ENCODE measurements at regions not wholly inside any gene's neighbourhood (a gene's known extent, or its start where the extent isn't known, plus 50 kb on each side); places are given as distances from the start of the nearest gene placed in this dataset.

GRCh38 chr9:23220171-23220570, 605.9 kb downstream of the ELAVL2 start:
- H3K4me3 ChIP-seq (ENCODE audit: low read depth, poor library complexity, severe bottlenecking), result no peak overlapping the region
- no peak for DNase-seq (ENCODE audit: low spot score in 2 of 2)
- intact Hi-C loops (cut with DNase I; ENCODE audit: low total_unique reads), result no loop called here
- 75 to 80% methylated on average over 2 of the region's 2 CpGs for WGBS, 2 donors
- TF ChIP-seq CTCF (IDR thresholded peaks at IDR 0.05) (no peak), POLR2A (IDR thresholded peaks at IDR 0.05) (no peak)

- TF ChIP-seq POLR2A (IDR thresholded peaks at IDR 0.05), result no peak
- TF ChIP-seq CTCF (IDR thresholded peaks at IDR 0.05), result no peak
- WGBS, 2 donors, result 64 to 69% methylated on average over 3 of the region's 3 CpGs
- intact Hi-C loops (cut with DNase I; ENCODE audit: low total_unique reads), result no loop called here
- no peak overlapping the region for H3K4me3 ChIP-seq (ENCODE audit: low read depth, poor library complexity, severe bottlenecking)
- no peak for DNase-seq (ENCODE audit: low spot score in 2 of 2)
Observed at GRCh38 chr9:23220957-23221356, 605.1 kb downstream of the ELAVL2 start.

- intact Hi-C loops (cut with DNase I; ENCODE audit: low total_unique reads), result no loop called here
- TF ChIP-seq POLR2A (IDR thresholded peaks at IDR 0.05) (no peak), CTCF (IDR thresholded peaks at IDR 0.05) (no peak)
- no peak overlapping the region for H3K4me3 ChIP-seq (ENCODE audit: low read depth, poor library complexity, severe bottlenecking)
- DNase-seq (ENCODE audit: low spot score in 2 of 2), result no peak
- WGBS, 2 donors, result 35 to 45% methylated on average over 6 of the region's 6 CpGs
Observed at GRCh38 chr9:23229890-23230317, 596.1 kb downstream of the ELAVL2 start.

GRCh38 chr9:23232831-23233230, 593.2 kb downstream of the ELAVL2 start:
- no peak overlapping the region for H3K4me3 ChIP-seq (ENCODE audit: low read depth, poor library complexity, severe bottlenecking)
- TF ChIP-seq CTCF (IDR thresholded peaks at IDR 0.05), result no peak
- TF ChIP-seq POLR2A (IDR thresholded peaks at IDR 0.05), result no peak
- DNase-seq (ENCODE audit: low spot score in 2 of 2), result no peak
- 53 to 59% methylated on average over 2 of the region's 2 CpGs for WGBS, 2 donors
- intact Hi-C loops (cut with DNase I; ENCODE audit: low total_unique reads), result no loop called here

- no peak for TF ChIP-seq POLR2A (IDR thresholded peaks at IDR 0.05)
- no peak for TF ChIP-seq CTCF (IDR thresholded peaks at IDR 0.05)
- intact Hi-C loops (cut with DNase I; ENCODE audit: low total_unique reads), result no loop called here
- no peak for DNase-seq (ENCODE audit: low spot score in 2 of 2)
- 82 to 86% methylated on average over 1 of the region's 1 CpG for WGBS, 2 donors
- H3K4me3 ChIP-seq (ENCODE audit: low read depth, poor library complexity, severe bottlenecking), result no peak overlapping the region
Observed at GRCh38 chr9:23243523-23243922, 582.5 kb downstream of the ELAVL2 start.

GRCh38 chr9:23245067-23245466, 581.0 kb downstream of the ELAVL2 start:
- no peak for TF ChIP-seq CTCF (IDR thresholded peaks at IDR 0.05)
- no peak for TF ChIP-seq POLR2A (IDR thresholded peaks at IDR 0.05)
- intact Hi-C loops (cut with DNase I; ENCODE audit: low total_unique reads), result no loop called here
- no peak for DNase-seq (ENCODE audit: low spot score in 2 of 2)
- H3K4me3 ChIP-seq (ENCODE audit: low read depth, poor library complexity, severe bottlenecking), result no peak overlapping the region

Measured in lower leg skin (tissue), 4 donors.